ENCODE measurements at regions not wholly inside any gene's neighbourhood (a gene's known extent, or its start where the extent isn't known, plus 50 kb on each side); places are given as distances from the start of the nearest gene placed in this dataset.

- no peak for DNase-seq (ENCODE audit: low spot score)
- no peaks in the 10 kb centered on the region for H3K36me3 ChIP-seq (ENCODE audit: insufficient read depth, low read length, poor library complexity, severe bottlenecking)
- CTCF ChIA-PET, result no interaction called here
- no peak overlapping the region for H3K4me3 ChIP-seq (ENCODE audit: low read depth, low read length, poor library complexity, severe bottlenecking)
- H3K9me3 ChIP-seq (ENCODE audit: low read depth, low read length, poor library complexity, severe bottlenecking), result peaks cover 11% of the 10 kb centered on the region
- TF ChIP-seq EZH2 (IDR thresholded peaks at IDR 0.05; ENCODE audit: borderline replicate concordance, low read depth, low read length, poor library complexity, severe bottlenecking), result no peak
- TF ChIP-seq, protein P1, sequence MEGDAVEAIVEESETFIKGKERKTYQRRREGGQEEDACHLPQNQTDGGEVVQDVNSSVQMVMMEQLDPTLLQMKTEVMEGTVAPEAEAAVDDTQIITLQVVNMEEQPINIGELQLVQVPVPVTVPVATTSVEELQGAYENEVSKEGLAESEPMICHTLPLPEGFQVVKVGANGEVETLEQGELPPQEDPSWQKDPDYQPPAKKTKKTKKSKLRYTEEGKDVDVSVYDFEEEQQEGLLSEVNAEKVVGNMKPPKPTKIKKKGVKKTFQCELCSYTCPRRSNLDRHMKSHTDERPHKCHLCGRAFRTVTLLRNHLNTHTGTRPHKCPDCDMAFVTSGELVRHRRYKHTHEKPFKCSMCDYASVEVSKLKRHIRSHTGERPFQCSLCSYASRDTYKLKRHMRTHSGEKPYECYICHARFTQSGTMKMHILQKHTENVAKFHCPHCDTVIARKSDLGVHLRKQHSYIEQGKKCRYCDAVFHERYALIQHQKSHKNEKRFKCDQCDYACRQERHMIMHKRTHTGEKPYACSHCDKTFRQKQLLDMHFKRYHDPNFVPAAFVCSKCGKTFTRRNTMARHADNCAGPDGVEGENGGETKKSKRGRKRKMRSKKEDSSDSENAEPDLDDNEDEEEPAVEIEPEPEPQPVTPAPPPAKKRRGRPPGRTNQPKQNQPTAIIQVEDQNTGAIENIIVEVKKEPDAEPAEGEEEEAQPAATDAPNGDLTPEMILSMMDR (conservative IDR thresholded peaks at IDR 0.05; ENCODE audit: low read depth, low read length), result peak; percentile 40; the same call in 1 of the 2 replicates
- H3K4me1 ChIP-seq (ENCODE audit: insufficient read depth, low read length, poor library complexity, severe bottlenecking), result peaks cover 4% of the 10 kb centered on the region
- POLR2A ChIA-PET (ENCODE audit: low non-redundant PET), result no interaction called here
- intact Hi-C loops (cut with micrococcal nuclease; ENCODE audit: unreplicated experiment), result no loop called here
- H3K27me3 ChIP-seq (replicated peaks; ENCODE audit: insufficient read depth, low read depth, low read length, poor library complexity), result no peaks in the 10 kb centered on the region
- BruUV-seq (replicated peaks), result no TSS peak
- H3K27ac ChIP-seq (ENCODE audit: low read depth, low read length, poor library complexity, severe bottlenecking), result no peak overlapping the region
Measured at GRCh38 chr1:106534612-106535011, 521.9 kb upstream of the PRMT6 start.

DNA sequence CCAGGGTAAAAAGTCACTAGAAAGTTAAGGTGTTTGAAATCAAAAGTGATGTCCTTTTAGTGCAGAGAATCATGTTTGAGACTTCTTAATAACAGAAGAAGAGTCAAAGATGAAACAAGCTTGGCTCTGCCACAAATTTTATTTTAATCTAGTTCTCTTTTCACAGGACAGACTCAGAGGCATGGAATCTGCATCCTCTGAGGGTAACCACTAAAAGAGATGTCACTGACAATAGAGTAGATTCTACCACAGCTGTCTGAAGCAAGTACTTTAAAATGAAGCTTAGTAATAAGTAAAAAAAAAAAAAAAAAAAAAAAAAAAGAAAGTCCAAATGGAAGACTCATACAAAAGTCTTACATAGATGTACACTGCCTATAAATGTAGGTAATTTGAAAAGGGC is 519.7 kb upstream of the PRMT6 start:
- Histone ChIP-seq H3K36me3 (ENCODE audit: insufficient read depth, low read length, poor library complexity, severe bottlenecking) (no peaks in the 10 kb centered on the region), H3K4me1 (ENCODE audit: insufficient read depth, low read length, poor library complexity, severe bottlenecking) (peaks cover 4% of the 10 kb centered on the region), H3K4me3 (ENCODE audit: low read depth, low read length, poor library complexity, severe bottlenecking) (no peak overlapping the region), H3K9me3 (ENCODE audit: low read depth, low read length, poor library complexity, severe bottlenecking) (peaks cover 23% of the 10 kb centered on the region), H3K27me3 (replicated peaks; ENCODE audit: insufficient read depth, low read depth, low read length, poor library complexity) (no peaks in the 10 kb centered on the region), H3K27ac (ENCODE audit: low read depth, low read length, poor library complexity, severe bottlenecking) (no peak overlapping the region)
- CTCF ChIA-PET, result no interaction called here
- POLR2A ChIA-PET (ENCODE audit: low non-redundant PET), result no interaction called here
- DNase-seq (ENCODE audit: low spot score), result no peak
- intact Hi-C loops (cut with micrococcal nuclease; ENCODE audit: unreplicated experiment), result no loop called here
- TF ChIP-seq, protein P1 (conservative IDR thresholded peaks at IDR 0.05; ENCODE audit: low read depth, low read length), result no peak
- no peak for TF ChIP-seq EZH2 (IDR thresholded peaks at IDR 0.05; ENCODE audit: borderline replicate concordance, low read depth, low read length, poor library complexity, severe bottlenecking)
- BruUV-seq (replicated peaks), result no TSS peak

GRCh38 chr1:106548726-106549125 is 507.7 kb upstream of the PRMT6 start:
- DNase-seq (ENCODE audit: low spot score), result no peak
- POLR2A ChIA-PET (ENCODE audit: low non-redundant PET), result no interaction called here
- Histone ChIP-seq H3K27ac (ENCODE audit: low read depth, low read length, poor library complexity, severe bottlenecking) (no peak overlapping the region), H3K4me1 (ENCODE audit: insufficient read depth, low read length, poor library complexity, severe bottlenecking) (no peaks in the 10 kb centered on the region), H3K36me3 (ENCODE audit: insufficient read depth, low read length, poor library complexity, severe bottlenecking) (no peaks in the 10 kb centered on the region), H3K4me3 (ENCODE audit: low read depth, low read length, poor library complexity, severe bottlenecking) (no peak overlapping the region), H3K27me3 (replicated peaks; ENCODE audit: insufficient read depth, low read depth, low read length, poor library complexity) (no peaks in the 10 kb centered on the region), H3K9me3 (ENCODE audit: low read depth, low read length, poor library complexity, severe bottlenecking) (peaks cover 5% of the 10 kb centered on the region)
- CTCF ChIA-PET, result no interaction called here
- no TSS peak for BruUV-seq (replicated peaks)
- no peak for TF ChIP-seq EZH2 (IDR thresholded peaks at IDR 0.05; ENCODE audit: borderline replicate concordance, low read depth, low read length, poor library complexity, severe bottlenecking)
- intact Hi-C loops (cut with micrococcal nuclease; ENCODE audit: unreplicated experiment), result no loop called here

GRCh38 chr1:106554294-106554693 is 502.2 kb upstream of the PRMT6 start:
- ChIA-PET CTCF (no interaction called here), POLR2A (ENCODE audit: low non-redundant PET) (no interaction called here)
- H3K27me3 ChIP-seq (replicated peaks; ENCODE audit: insufficient read depth, low read depth, low read length, poor library complexity), result no peaks in the 10 kb centered on the region
- no peaks in the 10 kb centered on the region for H3K36me3 ChIP-seq (ENCODE audit: insufficient read depth, low read length, poor library complexity, severe bottlenecking)
- no peak overlapping the region for H3K27ac ChIP-seq (ENCODE audit: low read depth, low read length, poor library complexity, severe bottlenecking)
- TF ChIP-seq, protein P1 (conservative IDR thresholded peaks at IDR 0.05; ENCODE audit: low read depth, low read length), result no peak
- TF ChIP-seq EZH2 (IDR thresholded peaks at IDR 0.05; ENCODE audit: borderline replicate concordance, low read depth, low read length, poor library complexity, severe bottlenecking), result no peak
- no peaks in the 10 kb centered on the region for H3K4me1 ChIP-seq (ENCODE audit: insufficient read depth, low read length, poor library complexity, severe bottlenecking)
- no peak for DNase-seq (ENCODE audit: low spot score)
- H3K9me3 ChIP-seq (ENCODE audit: low read depth, low read length, poor library complexity, severe bottlenecking), result no peaks in the 10 kb centered on the region
- no peak overlapping the region for H3K4me3 ChIP-seq (ENCODE audit: low read depth, low read length, poor library complexity, severe bottlenecking)
- BruUV-seq (replicated peaks), result no TSS peak
- intact Hi-C loops (cut with micrococcal nuclease; ENCODE audit: unreplicated experiment), result no loop called here

Measured in A673 (cell line).